Tibial artery (tissue), 4 donors: ENCODE measurements at regions not wholly inside any gene's neighbourhood (a gene's known extent, or its start where the extent isn't known, plus 50 kb on each side); places are given as distances from the start of the nearest gene placed in this dataset.

Experiments used
- DNase-seq, 2 donors: peaks; one replicate each; pipeline ENCODE4 v3.0.0-alpha.2; 2019
- H3K27ac ChIP-seq, 2 donors: fragments of 200-600 bp; sonication (generic) in 1 of 2; 1 replicate in 1 of 2; 2 replicates in 1 of 2; pipeline ENCODE4 v1.5.1; 2018 to 2019; ENCODE audit warnings: mild to moderate bottlenecking in 1 of 2
- H3K27me3 ChIP-seq, 2 donors: fragments of 200-600 bp; sonication (generic) in 1 of 2; one replicate each; pipeline versions ENCODE4 v1.5.1 to v1.6.0; 2016 to 2019
- H3K36me3 ChIP-seq, 3 donors: fragments of 200-600 bp; sonication (generic) in 2 of 3; one replicate each; pipeline ENCODE4 v1.5.1; 2016 to 2019; ENCODE audit warnings: mild to moderate bottlenecking in 2 of 3
- H3K4me1 ChIP-seq, 4 donors: fragments of 200-600 bp; sonication (generic) in 2 of 4; 1 replicate in 3 of 4; 2 replicates in 1 of 4; pipeline ENCODE4 v1.5.1; 2016 to 2019
- H3K4me3 ChIP-seq, 2 donors: fragments of 200-600 bp; sonication (generic) in 1 of 2; 1 replicate in 1 of 2; 2 replicates in 1 of 2; pipeline ENCODE4 v1.5.1; 2018 to 2019; ENCODE audit warnings: mild to moderate bottlenecking in 2 of 2
- H3K9me3 ChIP-seq, 3 donors: fragments of 200-600 bp; sonication (generic) in 1 of 3; one replicate each; pipeline ENCODE4 v1.5.1; 2016 to 2019
- intact Hi-C: fragments of 100-400 bp; cut with DNase I; formaldehyde crosslinking; loops from one replicate; pipeline ENCODE4 v1.15.0; 2023; ENCODE audit warnings: low total_unique reads
- TF ChIP-seq, protein P1 (sequence below), 2 experiments: fragments of 200-600 bp in 1 of 2; fragments of 450-650 bp in 1 of 2; IDR thresholded peaks; one replicate each; pipeline ENCODE4 v1.5.1; 2017 to 2019; ENCODE audit warnings: antibody characterized with exemption in 2 of 2, mild to moderate bottlenecking in 1 of 2, moderate library complexity in 1 of 2

DNA sequence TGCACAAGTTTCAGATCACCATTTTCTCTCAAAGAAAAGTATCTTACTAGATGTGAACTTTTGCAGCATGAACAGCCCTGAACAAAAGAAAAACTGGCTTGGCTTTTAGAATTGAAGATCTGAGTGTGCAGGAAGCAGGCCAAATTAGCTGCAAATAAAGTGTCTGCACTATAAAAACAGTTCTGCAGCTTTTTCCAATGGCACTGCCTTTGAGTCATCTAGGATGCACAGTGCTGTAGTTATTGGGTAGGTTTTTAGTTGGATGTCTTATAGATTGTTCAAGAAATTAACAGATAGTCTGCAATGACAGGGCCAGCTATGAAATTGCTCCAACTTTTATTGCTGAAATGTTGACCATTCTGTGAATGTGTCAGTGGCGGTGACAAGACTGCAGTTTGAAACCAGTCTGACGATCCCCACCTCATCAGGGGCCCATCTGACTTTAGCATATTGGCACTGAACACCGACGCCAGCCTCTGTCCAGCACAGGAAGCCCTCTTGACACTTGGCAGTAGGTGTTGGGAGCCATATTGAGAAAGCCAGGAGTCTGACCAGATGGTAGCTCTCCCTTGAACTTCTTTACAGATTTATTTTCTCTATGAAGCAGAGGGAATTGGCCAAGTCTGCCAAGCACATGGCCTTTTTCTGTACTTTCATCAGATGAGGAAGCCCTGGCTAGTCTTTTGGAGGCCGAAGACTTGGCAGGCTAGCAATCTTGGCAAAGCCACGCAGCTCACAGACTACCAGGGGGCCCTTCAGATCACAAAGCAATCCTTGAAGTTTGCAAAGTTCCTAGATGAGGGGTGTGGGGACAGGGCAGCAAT, 490.6 kb downstream of the NEBL start:
- Histone ChIP-seq H3K9me3 (no peaks in the 10 kb centered on the region), H3K4me3 (no peak overlapping the region), H3K4me1 (peaks cover 0 to 8% (median 3%) of the 10 kb centered on the region in 4 donors), H3K27me3 (no peaks in the 10 kb centered on the region), H3K27ac (no peak overlapping the region), H3K36me3 (no peaks in the 10 kb centered on the region)
- TF ChIP-seq, protein P1, sequence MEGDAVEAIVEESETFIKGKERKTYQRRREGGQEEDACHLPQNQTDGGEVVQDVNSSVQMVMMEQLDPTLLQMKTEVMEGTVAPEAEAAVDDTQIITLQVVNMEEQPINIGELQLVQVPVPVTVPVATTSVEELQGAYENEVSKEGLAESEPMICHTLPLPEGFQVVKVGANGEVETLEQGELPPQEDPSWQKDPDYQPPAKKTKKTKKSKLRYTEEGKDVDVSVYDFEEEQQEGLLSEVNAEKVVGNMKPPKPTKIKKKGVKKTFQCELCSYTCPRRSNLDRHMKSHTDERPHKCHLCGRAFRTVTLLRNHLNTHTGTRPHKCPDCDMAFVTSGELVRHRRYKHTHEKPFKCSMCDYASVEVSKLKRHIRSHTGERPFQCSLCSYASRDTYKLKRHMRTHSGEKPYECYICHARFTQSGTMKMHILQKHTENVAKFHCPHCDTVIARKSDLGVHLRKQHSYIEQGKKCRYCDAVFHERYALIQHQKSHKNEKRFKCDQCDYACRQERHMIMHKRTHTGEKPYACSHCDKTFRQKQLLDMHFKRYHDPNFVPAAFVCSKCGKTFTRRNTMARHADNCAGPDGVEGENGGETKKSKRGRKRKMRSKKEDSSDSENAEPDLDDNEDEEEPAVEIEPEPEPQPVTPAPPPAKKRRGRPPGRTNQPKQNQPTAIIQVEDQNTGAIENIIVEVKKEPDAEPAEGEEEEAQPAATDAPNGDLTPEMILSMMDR (IDR thresholded peaks at IDR 0.05), result no peak
- intact Hi-C loops, result no loop called here
- no peak for DNase-seq

DNA sequence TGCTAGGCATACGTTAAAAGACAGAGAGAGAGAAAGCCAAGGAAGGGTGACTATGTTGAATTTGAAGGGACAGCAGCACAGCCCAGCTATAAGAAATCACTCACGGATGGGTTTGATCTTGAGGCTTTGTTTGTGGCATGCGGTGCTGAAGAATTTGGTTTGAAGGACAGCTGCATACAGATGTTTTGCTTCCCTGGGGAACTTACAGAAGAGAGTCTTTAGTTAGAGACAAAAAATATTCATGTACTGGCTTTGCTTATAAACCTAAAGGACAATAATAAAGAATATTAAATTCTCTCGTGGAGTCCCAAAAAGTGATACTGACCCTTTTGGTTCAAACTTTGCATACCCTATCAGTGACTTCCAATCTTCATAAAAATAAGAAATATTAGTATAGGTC, 491.4 kb downstream of the NEBL start:
- no peaks in the 10 kb centered on the region for H3K9me3 ChIP-seq
- no peak overlapping the region for H3K27ac ChIP-seq
- TF ChIP-seq, protein P1 (IDR thresholded peaks at IDR 0.05), result no peak
- no peak overlapping the region for H3K4me3 ChIP-seq
- peaks cover 0 to 10% (median 3%) of the 10 kb centered on the region in 4 donors for H3K4me1 ChIP-seq
- DNase-seq, result no peak
- intact Hi-C loops, result no loop called here
- no peaks in the 10 kb centered on the region for H3K36me3 ChIP-seq
- no peaks in the 10 kb centered on the region for H3K27me3 ChIP-seq

DNA sequence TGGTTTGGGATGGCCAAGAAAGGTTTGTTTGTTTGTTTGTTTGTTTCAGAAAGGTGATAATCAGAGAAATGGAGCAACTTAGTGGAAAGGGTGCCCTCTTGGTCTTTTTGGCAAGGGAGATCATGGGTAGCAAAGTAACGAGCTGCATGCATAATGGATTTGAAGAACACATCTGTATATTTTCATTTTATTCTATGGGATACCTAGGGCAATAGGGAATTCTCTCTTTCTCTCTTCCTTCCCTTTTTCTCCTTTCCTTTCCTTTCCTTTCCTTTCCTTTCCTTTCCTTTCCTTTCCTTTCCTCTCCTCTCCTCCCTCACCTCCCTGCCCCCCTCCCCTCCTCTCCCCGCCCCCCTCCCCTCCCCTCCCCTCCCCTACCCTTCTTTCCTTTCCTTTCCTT, 492.1 kb downstream of the NEBL start:
- H3K4me3 ChIP-seq, result no peak overlapping the region
- no peak overlapping the region for H3K27ac ChIP-seq
- no peak for DNase-seq
- intact Hi-C loops, result no loop called here
- no peaks in the 10 kb centered on the region for H3K9me3 ChIP-seq
- peaks cover 0 to 17% (median 3%) of the 10 kb centered on the region in 4 donors for H3K4me1 ChIP-seq
- H3K27me3 ChIP-seq, result no peaks in the 10 kb centered on the region
- TF ChIP-seq, protein P1 (IDR thresholded peaks at IDR 0.05), result no peak
- H3K36me3 ChIP-seq, result no peaks in the 10 kb centered on the region

DNA sequence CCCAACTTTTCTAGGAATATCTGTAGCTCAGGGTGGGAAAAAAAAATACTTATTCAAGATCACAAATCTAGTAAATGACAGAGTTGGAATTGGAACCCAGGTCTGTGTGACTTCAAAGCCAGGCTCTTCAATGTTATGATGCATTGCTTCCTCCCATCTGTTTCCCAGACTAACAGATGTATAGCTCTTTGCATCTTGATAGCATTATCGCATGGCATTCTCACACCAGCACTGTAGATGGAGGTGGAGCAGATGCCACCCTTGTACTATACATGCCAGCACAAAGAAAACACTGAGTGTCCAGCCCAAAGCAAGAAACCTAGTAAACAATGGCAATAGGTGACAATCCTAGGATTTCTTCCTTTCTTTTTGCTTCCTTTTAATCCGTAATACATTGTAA, 497.3 kb downstream of the NEBL start:
- H3K36me3 ChIP-seq, result no peaks in the 10 kb centered on the region
- no peaks in the 10 kb centered on the region for H3K9me3 ChIP-seq
- intact Hi-C loops, result loop anchor here (5.0 kb wide), 1 partner anchor 1058 kb away; no protein-coding TSS in a partner anchor
- no peak overlapping the region for H3K27ac ChIP-seq
- H3K4me1 ChIP-seq, result peaks cover 0 to 17% (median 0%) of the 10 kb centered on the region in 4 donors
- no peaks in the 10 kb centered on the region for H3K27me3 ChIP-seq
- DNase-seq, result no peak
- no peak overlapping the region for H3K4me3 ChIP-seq
- TF ChIP-seq, protein P1 (IDR thresholded peaks at IDR 0.05), result no peak

DNA sequence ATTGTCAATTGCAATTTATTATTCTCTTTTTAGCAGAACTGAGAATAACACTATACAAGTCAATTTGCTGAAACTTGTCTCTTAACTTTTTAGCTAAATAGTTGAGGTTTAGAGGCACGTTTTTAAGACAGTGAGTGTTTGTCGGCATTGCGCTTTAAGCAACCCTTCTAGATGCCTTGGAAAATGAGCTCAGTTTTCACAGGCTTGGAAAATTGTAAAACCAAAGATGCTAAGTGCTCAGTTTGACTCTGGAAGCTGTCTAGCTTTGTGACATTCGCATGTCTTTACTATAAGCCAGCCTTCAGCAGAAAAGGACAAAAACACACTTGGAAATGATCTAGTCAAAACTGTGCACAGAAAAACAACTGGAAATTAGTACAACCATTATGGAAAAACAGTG, 500.4 kb downstream of the NEBL start:
- no peak overlapping the region for H3K27ac ChIP-seq
- intact Hi-C loops, result no loop called here
- no peaks in the 10 kb centered on the region for H3K36me3 ChIP-seq
- H3K27me3 ChIP-seq, result no peaks in the 10 kb centered on the region
- TF ChIP-seq, protein P1 (IDR thresholded peaks at IDR 0.05), result no peak
- H3K4me3 ChIP-seq, result no peak overlapping the region
- DNase-seq, result no peak
- peaks cover 0 to 22% (median 0%) of the 10 kb centered on the region in 4 donors for H3K4me1 ChIP-seq
- no peaks in the 10 kb centered on the region for H3K9me3 ChIP-seq
